HL-60 (cell line): ENCODE measurements at regions not wholly inside any gene's neighbourhood (a gene's known extent, or its start where the extent isn't known, plus 50 kb on each side); places are given as distances from the start of the nearest gene placed in this dataset.

Experiments
- DNase-seq, 2 experiments: peaks; one replicate each; pipeline ENCODE4 v3.0.0-alpha.2; 2010 to 2020; ENCODE audit warnings: low read depth in 1 of 2, low spot score in 1 of 2
- H3K27ac ChIP-seq: fragments of 250-450 bp; sonication (Bioruptor Pico); replicated peaks from 2 replicates; pipeline ENCODE4 v1.5.1; 2020; ENCODE audit warnings: mild to moderate bottlenecking, moderate library complexity
- H3K27me3 ChIP-seq: fragments of 250-450 bp; sonication (Bioruptor Pico); 2 replicates; pipeline ENCODE4 v1.5.1; 2021; ENCODE audit warnings: mild to moderate bottlenecking, moderate library complexity; ENCODE audit not compliant: insufficient read depth, poor library complexity, severe bottlenecking
- H3K4me3 ChIP-seq: replicated peaks from 2 replicates; pipeline ENCODE4 v1.5.1; 2011; ENCODE audit warnings: mild to moderate bottlenecking, control low read depth, low read length; ENCODE audit not compliant: insufficient read depth
- CTCF ChIP-seq: IDR thresholded peaks from one replicate; pipeline ENCODE4 v1.5.1; 2011; ENCODE audit warnings: low read length, control low read depth, inconsistent platforms; ENCODE audit not compliant: insufficient read depth
- GABPA ChIP-seq: IDR thresholded peaks from 2 replicates; pipeline ENCODE4 v1.6.1; 2012; ENCODE audit warnings: low read depth
- POLR2AphosphoS5 ChIP-seq: IDR thresholded peaks from 2 replicates; pipeline ENCODE4 v1.6.1; 2012; ENCODE audit warnings: low read depth
- REST ChIP-seq: IDR thresholded peaks from 2 replicates; pipeline ENCODE4 v1.6.1; 2012; ENCODE audit warnings: low read depth; ENCODE audit not compliant: insufficient replicate concordance
- SPI1 ChIP-seq: IDR thresholded peaks from 2 replicates; pipeline ENCODE4 v1.6.1; 2012; ENCODE audit warnings: low read depth, mild to moderate bottlenecking, borderline replicate concordance

DNA sequence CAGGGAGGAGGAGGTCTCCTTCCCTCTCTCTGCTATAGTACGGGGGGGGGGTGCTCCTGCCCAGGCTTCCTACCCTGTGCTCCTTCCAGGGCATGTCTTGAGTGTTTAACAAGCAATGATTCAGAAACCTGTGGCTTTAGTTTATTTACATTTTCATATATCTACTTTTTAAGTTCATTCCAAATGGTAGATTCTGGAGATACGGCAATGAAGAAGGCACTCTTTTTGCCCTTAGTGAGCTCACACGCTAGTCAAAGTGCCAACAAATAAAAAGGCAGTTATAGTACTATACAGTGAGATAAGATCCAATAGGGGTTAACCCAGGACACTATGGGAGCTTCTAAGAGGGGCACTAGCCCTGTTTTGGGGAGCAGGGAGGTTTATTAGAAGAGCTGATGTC is 169.3 kb upstream of the CACNA1E start:
- no peak for DNase-seq
- H3K27me3 ChIP-seq = peaks cover 53% of the 10 kb centered on the region

DNA sequence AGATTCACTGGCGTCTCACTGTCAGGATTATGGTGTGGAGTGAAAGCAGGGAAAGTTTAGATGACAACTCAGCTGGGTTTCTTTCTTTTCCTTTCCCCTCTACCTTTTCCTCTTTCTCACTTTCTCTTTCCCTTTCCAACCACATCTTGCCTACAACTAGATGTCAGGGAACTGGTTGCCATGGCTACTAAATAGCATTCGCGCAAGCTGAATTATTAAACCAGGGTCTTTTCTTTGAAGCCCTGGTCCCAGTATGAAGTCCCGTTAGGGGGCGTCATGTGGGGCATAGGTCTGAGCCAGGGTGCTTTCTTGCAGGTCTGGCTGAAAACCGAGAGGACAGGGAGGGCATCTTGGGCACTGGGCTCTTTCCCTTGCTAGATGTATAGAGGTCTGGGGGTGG is 168.4 kb upstream of the CACNA1E start:
- Histone ChIP-seq H3K27me3 (peaks cover 62% of the 10 kb centered on the region), H3K4me3 (no peak overlapping the region), H3K27ac (no peak overlapping the region)
- DNase-seq = no peak
- no peak for TF ChIP-seq REST
- TF ChIP-seq SPI1 = no peak
- no peak for TF ChIP-seq POLR2AphosphoS5
- TF ChIP-seq CTCF = no peak
- no peak for TF ChIP-seq GABPA

More for the DNA sequence above, 169.3 kb upstream of the CACNA1E start:
- H3K27ac ChIP-seq = no peak overlapping the region
- TF ChIP-seq GABPA (no peak), POLR2AphosphoS5 (no peak), REST (no peak), SPI1 (no peak), CTCF (no peak)
- H3K4me3 ChIP-seq = no peak overlapping the region

GRCh38 chr1:181317261-181317930 is 165.9 kb upstream of the CACNA1E start:
- Histone ChIP-seq H3K27me3 (peaks cover 71% of the 10 kb centered on the region), H3K4me3 (no peak overlapping the region), H3K27ac (no peak overlapping the region)
- DNase-seq = no peak
- TF ChIP-seq SPI1 (no peak), GABPA (no peak), REST (no peak), CTCF (no peak), POLR2AphosphoS5 (no peak)
